PFSK-1 (cell line): ENCODE measurements at regions not wholly inside any gene's neighbourhood (a gene's known extent, or its start where the extent isn't known, plus 50 kb on each side); places are given as distances from the start of the nearest gene placed in this dataset.

Experiments used
- TAF1 ChIP-seq: IDR thresholded peaks from 2 replicates; pipeline ENCODE4 v1.6.1; 2012; ENCODE audit warnings: low read length, control low read depth, borderline replicate concordance; ENCODE audit not compliant: insufficient read depth
- TF ChIP-seq, protein P1 (sequence below), 2 experiments: IDR thresholded peaks; 2 replicates each; pipeline versions ENCODE4 v1.6.1 to v1.8.0; 2011 to 2012; ENCODE audit warnings: low read depth in 2 of 2, low read length in 2 of 2, control low read depth in 1 of 2, inconsistent platforms in 1 of 2, mild to moderate bottlenecking in 1 of 2, moderate library complexity in 1 of 2; ENCODE audit not compliant: insufficient read depth in 1 of 2

DNA sequence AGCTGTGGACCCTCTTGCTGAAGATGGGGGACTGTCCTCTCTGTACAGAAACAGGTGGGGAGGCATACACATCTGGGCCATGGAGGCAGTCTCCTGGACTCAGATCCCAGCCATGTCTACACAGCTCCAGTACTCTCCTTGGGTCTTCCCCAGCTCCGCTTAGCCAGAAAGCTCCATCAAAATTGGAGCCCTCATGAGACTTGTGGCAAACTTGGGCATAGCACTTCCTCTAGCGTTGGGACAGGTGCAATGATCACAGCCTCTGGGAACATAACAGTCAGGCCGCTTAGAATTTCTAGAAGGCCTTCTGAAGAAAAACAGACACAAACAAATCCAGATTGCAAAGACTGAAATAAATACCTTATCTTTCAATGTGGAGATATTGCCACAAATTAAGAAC is 634.3 kb upstream of the GOLIM4 start:
- TF ChIP-seq, protein P1, sequence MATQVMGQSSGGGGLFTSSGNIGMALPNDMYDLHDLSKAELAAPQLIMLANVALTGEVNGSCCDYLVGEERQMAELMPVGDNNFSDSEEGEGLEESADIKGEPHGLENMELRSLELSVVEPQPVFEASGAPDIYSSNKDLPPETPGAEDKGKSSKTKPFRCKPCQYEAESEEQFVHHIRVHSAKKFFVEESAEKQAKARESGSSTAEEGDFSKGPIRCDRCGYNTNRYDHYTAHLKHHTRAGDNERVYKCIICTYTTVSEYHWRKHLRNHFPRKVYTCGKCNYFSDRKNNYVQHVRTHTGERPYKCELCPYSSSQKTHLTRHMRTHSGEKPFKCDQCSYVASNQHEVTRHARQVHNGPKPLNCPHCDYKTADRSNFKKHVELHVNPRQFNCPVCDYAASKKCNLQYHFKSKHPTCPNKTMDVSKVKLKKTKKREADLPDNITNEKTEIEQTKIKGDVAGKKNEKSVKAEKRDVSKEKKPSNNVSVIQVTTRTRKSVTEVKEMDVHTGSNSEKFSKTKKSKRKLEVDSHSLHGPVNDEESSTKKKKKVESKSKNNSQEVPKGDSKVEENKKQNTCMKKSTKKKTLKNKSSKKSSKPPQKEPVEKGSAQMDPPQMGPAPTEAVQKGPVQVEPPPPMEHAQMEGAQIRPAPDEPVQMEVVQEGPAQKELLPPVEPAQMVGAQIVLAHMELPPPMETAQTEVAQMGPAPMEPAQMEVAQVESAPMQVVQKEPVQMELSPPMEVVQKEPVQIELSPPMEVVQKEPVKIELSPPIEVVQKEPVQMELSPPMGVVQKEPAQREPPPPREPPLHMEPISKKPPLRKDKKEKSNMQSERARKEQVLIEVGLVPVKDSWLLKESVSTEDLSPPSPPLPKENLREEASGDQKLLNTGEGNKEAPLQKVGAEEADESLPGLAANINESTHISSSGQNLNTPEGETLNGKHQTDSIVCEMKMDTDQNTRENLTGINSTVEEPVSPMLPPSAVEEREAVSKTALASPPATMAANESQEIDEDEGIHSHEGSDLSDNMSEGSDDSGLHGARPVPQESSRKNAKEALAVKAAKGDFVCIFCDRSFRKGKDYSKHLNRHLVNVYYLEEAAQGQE (IDR thresholded peaks at IDR 0.05; ENCODE audit: insufficient read depth in 1 of 2, low read depth in 2 of 2, low read length in 2 of 2) = no peak
- no peak for TF ChIP-seq TAF1
